ENCODE measurements at regions not wholly inside any gene's neighbourhood (a gene's known extent, or its start where the extent isn't known, plus 50 kb on each side); places are given as distances from the start of the nearest gene placed in this dataset.

- Histone ChIP-seq H3K18ac (ENCODE audit: insufficient read length, low read depth, low read length) (no peak overlapping the region), H3T11ph (ENCODE audit: low read length) (no peak overlapping the region), H2BK15ac (ENCODE audit: low read depth, low read length) (no peak overlapping the region), H2AK5ac (ENCODE audit: insufficient read length, low read length) (no peak overlapping the region), H2AFZ (ENCODE audit: low read length) (no peak overlapping the region), H3K9ac (ENCODE audit: extremely low read depth, insufficient read length, low read length) (no peak overlapping the region), H3K23me2 (ENCODE audit: insufficient read length, low read depth, low read length, poor library complexity, severe bottlenecking) (no peaks in the 10 kb centered on the region), H3K79me1 (ENCODE audit: insufficient read depth, low read depth, low read length, poor library complexity, severe bottlenecking) (no peaks in the 10 kb centered on the region), H4K8ac (replicated peaks; ENCODE audit: insufficient read length, low read depth, low read length) (no peak overlapping the region), H3K4me1 (ENCODE audit: insufficient read depth, low read length) (no peaks in the 10 kb centered on the region), H3K79me2 (ENCODE audit: insufficient read depth, low read length) (no peaks in the 10 kb centered on the region), H3K9me3 (ENCODE audit: control insufficient read depth, low read depth, low read length) (no peaks in the 10 kb centered on the region), H4K20me1 (ENCODE audit: control insufficient read depth, insufficient read depth, insufficient read length) (no peaks in the 10 kb centered on the region), H2BK12ac (ENCODE audit: insufficient read length, low read depth, low read length) (no peak overlapping the region), H3K23ac (ENCODE audit: insufficient read length, low read depth, low read length) (no peak overlapping the region), H4K91ac (ENCODE audit: insufficient read length, low read depth, low read length) (no peak overlapping the region), H3K4me2 (ENCODE audit: insufficient read depth, insufficient read length, low read length) (no peak overlapping the region), H2BK120ac (ENCODE audit: low read depth, low read length, poor library complexity, severe bottlenecking) (no peak overlapping the region), H2BK20ac (ENCODE audit: low read depth, low read length, poor library complexity, severe bottlenecking) (no peak overlapping the region), H3K56ac (ENCODE audit: insufficient read length, low read depth, low read length) (no peak overlapping the region), H3K27ac (ENCODE audit: insufficient read length, low read depth, low read length) (no peak overlapping the region), H3K4ac (ENCODE audit: low read depth, low read length) (no peak overlapping the region), H4K5ac (ENCODE audit: insufficient read length, low read depth, low read length) (no peak overlapping the region), H2BK5ac (ENCODE audit: insufficient read length, low read length) (no peak overlapping the region), H3K27me3 (ENCODE audit: insufficient read depth, low read length) (no peaks in the 10 kb centered on the region), H3K14ac (ENCODE audit: insufficient read depth, low read length) (no peak overlapping the region)
- no peaks in the 10 kb centered on the region for H3K36me3 Mint-ChIP-seq (ENCODE audit: insufficient read depth in 1 of 3, low read depth in 3 of 3)
- WGBS (ENCODE audit: extremely low coverage, insufficient read length, low lambda C conversion rate), result no CpG with 5 or more reads among the region's 6 CpGs
- H3K4me3 Mint-ChIP-seq, result no peak overlapping the region
- no peaks in the 10 kb centered on the region for H3K9me3 Mint-ChIP-seq
- TF ChIP-seq CTCF (conservative IDR thresholded peaks at IDR 0.05), result no peak
- peaks cover 9 to 14% of the 10 kb centered on the region in 2 experiments; a peak in 3 of 4 replicates for H3K4me1 Mint-ChIP-seq
- no peak for DNase-seq
- no peak overlapping the region for H3K27ac Mint-ChIP-seq
- H3K27me3 Mint-ChIP-seq (ENCODE audit: low read depth), result no peaks in the 10 kb centered on the region
Observed at GRCh38 chr6:12392490-12392889, 102.3 kb downstream of the EDN1 start.

Data from H9 (cell line).